GM18909 (cell line): ENCODE measurements at regions not wholly inside any gene's neighbourhood (a gene's known extent, or its start where the extent isn't known, plus 50 kb on each side); places are given as distances from the start of the nearest gene placed in this dataset.
"Not testable (repeated sequence)": the region's sequence is repeated elsewhere in the genome, so short reads cannot be mapped to it uniquely, and the experiment has no call there.

ENCODE experiments used
- ATAC-seq: cut with Tn5 transposase; IDR thresholded peaks from one replicate; pipeline ENCODE4 v1.9.1; 2021; ENCODE audit warnings: mild to moderate bottlenecking; ENCODE audit not compliant: unreplicated experiment, poor library complexity

DNA sequence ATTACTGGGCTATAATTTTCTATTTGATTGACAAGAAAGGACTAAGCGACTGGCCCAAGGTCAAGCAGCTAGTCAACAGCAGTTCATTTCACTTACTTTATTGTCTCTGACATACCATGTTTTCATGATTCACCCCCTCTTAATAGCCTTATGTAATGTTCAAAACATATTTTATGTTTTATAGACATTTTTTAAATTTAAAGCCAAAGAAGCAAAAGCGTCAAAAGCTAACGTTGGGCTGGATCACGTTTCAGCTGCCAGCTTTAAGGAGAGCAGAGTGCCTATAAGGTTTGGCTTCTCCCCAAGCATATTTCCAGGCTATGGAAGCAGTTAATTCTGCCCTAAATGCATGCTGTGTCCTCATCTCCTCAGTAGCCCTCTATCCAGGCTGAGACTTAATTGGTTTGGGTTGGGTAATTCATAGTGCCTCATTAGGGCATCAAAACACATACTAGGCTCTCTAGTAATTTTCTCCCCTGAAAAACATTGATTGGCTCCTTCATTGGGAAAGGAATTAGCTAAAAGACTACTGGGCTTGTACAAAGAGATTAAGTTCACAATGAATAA lies 94.8 kb upstream of the CREB1 start:
- no peak for ATAC-seq

DNA sequence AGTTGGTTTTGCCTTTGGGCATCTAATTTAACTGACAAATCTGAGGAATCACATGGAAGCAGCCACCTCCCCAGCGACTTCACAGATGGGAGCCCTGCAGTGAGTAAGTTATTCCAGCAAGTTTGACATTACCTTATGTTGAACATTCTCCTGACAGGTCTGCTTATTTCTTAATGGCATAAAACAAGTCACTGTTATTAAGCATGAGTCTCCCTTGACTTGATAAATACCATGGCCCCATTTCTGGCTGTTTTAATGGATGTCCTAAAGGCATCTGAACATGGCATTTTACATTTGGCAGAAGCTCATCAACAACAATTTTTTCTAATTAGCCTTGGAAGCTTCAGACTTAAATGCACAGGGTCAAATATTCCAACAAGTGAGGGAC lies 92.6 kb upstream of the CREB1 start:
- no peak for ATAC-seq

DNA sequence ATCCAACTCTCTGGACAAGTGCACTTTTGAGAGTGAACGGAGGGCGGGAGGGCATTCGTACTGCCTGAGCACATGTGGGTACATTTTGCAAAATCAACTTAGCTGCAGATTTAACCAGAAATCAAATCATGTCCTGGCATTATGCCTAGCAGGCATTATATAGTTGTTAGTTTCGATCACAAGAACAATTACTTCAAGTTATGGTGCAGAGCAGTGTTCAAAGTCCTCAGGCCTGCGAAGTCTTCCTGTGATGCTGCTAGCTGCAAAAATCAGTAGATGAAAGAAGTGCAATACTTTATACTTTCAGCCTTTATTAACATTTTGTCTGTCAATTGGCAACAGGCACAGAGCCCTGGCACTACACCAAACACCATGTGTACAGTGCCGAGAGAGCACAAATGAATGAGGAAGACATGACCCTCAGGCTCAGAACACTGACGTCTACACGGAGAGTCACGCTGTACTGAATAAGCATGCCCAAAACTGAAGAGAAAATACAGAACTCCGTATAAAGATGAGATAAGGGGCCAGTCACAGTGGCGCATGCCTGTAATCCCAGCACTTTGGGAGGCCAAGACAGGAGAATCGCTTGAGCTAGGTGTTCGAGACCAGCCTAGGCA lies 92.1 kb upstream of the CREB1 start:
- no peak for ATAC-seq

DNA sequence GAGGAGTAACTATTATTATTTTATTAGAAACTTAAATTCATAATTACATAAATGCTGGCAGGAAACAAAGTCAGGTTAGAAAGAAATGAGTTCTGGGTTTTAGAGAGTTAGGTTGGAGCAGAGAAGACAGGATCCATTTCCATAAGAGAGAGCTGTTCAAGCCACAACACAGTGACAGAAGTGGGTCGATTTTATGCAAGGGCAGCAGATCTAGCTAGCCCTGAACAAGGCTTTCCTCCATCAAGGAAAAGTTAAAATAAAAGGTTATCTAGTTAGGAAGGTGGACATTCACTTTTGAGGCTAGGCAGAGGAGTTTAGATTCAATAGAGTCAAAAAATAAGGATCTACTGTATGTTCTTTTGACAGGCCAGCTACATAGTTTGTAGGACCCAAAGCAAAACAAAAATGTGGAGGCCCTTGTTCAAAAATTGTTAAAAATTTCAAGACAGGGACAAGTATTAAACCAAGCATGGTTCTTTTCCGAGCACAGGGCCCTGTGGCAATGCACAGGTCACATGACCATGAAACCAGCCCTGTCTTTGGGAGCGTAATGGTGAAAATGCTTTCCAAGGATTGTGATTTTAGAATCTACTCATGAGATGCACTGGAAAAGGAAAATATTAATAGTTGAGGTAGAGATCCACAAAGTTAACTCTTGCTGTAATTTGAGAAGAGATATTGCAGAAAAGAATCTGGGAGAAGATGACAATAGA lies 91.2 kb upstream of the CREB1 start:
- ATAC-seq, result no peak

DNA sequence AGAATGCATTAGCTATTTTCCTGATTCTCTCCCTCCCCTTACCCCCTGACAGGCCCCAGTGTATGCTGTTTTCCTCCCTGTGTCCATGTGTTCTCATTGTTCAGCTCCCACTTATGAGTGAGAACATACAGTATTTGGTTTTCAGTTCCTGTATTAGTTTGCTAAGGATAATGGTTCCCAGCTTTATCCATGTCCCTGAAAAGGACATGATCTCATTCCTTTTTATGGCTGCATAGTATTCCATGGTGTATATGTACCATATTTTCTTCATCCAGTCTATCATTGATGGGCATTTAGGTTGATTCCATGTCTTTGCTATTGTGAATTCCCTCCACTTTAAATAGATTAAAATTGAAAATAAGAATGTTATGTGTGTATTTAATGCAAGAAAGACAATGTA lies 89.9 kb upstream of the CREB1 start:
- ATAC-seq, result not testable (repeated sequence)

DNA sequence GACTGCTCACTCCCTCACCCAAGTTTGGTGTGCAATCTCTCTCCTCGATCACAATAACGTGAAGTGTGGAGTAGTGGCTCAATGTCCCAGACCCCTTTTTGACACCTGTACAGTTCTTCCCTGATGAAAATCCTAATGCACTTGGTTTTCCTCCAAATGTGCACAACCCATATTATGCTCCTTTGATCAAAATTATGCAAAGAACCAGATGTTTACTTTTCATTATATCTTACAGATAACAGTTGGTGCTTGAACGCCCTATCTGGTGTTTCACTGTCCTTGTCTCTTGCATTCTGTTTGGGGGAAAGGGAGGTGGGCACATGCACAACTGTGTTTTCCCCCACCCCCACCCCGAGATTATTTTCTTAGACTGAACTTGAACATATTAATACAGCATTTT lies 85.0 kb upstream of the CREB1 start:
- ATAC-seq, result no peak

DNA sequence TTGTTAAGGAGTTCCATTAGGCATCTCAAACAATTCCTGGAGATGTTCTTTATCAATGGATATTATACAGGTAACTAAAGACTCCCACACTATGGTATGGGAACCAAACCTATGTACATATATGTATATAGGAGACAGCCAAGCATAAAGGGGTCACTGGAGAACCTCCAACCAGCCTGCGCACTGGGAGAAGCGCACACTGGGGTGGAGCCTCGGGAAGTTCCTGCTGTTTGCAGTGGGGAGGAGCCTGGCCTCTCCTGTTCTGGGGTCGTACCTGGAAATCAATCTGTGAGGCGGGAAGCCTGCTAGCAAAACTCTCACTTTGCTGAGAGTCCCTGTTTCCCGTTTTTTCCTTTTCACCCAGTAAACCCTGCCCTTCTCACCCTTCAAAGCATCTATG lies 83.1 kb upstream of the CREB1 start:
- ATAC-seq, result no peak

DNA sequence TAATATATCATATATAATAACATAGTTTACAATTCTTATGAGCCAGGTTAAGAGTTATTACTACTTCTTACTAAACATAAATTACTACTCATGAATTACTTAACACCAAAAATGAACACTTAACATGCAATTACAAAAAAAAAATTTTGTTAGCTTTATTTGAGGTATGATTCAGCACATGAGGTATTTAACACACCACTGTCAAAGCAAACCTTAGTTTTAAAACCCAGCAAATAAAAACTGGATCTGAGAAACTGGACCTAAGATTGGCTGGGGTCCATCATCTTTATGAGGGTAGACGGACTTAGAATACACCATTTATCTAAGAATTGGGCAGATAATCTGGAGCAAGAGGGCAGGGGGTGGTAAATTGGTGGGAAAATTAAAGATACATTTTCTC lies 81.8 kb upstream of the CREB1 start:
- no peak for ATAC-seq

DNA sequence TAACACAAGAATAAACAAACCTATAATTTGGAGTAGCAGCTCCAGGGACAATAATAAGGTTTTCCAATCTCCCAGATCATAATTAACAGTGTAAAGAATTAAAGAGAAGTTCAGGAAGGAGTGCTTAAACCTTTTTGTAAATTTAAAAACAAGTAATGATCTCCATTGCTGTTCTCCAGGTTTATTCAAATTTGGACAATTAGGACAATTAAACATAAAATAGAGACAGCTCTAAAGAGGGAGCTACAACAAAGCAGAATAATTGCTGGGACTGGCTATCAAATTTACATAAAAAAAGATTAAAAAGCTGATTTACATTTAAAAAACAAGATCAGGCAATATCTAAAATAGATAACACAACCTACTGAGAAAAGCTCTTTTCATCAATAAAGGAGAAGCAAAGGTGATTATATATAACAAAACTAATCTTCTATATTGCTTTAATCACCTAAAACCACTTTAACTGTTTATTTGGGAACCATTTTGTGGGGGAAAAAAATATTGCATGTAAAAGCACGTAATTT lies 80.1 kb upstream of the CREB1 start:
- ATAC-seq, result no peak

DNA sequence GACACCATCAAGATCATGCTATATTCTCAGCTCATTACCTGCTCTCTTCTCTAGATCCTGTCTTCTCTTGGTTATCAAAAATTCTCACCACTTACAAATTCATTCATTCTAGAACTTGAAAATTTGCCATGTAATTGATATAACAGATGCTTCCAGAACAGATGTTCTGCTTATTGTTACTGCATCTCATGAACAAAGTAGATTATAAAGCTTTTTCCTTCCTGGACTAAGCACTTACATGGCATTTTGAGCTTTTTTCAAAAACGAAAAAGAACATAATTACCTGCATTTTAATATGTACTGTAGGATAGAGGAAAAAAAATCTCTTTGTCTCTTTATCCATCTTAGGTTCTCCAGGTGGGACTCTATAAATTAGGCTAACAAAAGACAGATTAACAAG lies 79.6 kb upstream of the CREB1 start:
- no peak for ATAC-seq

DNA sequence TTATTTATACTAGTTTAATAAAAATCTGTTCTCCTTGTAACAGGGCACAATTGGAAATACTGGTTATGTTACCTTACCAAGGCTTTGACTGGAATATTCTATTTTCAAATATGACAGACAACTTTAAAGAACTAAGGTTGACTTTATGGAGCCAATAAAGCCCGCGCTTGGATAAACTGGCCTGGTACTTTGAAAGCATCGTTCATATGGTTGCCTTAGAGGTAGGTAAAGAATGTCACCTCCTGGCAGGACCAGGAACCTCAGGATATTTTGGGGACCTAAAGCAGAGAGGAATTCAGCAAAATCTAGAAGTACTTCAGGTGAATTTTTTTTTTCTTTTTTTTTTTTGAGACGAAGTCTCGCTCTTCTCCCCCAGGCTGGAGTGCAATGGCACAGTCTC lies 71.2 kb upstream of the CREB1 start:
- no peak for ATAC-seq

DNA sequence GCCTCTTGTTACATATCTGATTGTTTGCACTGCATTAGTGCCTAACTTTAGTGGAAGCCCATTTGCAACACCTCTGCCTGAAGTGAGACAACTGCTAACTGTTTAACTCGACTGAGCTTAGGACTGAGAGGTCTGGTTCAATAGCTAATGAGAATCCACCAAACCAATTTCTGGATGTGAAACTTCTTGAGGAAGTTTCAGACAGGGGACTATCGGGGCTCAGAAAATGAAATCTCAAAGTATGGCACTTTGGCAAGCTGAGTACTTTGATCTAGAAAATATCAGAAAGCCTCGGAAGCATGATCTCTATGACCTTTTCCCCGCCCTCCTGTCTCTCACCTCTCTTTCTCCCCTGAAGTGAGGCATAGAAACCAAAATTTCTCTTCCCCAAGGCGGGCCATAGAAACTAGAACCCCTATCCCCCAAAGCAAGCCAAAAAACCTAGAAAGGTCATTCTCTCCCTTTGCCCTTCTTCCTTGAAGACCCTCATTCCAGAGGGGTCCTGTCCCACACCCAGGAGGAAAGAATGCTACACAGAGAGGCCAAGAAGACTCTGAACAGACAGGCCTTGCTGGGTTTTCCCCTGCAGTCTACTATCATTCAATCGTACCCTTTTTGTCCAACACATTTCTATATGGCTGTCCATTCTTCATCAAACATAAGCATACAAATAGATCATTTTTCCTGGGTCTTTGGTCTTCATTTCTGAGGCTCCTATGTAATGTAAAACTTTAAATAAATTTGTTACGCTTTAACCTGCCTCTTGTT lies 69.6 kb upstream of the CREB1 start:
- ATAC-seq, result peak; percentile 89

DNA sequence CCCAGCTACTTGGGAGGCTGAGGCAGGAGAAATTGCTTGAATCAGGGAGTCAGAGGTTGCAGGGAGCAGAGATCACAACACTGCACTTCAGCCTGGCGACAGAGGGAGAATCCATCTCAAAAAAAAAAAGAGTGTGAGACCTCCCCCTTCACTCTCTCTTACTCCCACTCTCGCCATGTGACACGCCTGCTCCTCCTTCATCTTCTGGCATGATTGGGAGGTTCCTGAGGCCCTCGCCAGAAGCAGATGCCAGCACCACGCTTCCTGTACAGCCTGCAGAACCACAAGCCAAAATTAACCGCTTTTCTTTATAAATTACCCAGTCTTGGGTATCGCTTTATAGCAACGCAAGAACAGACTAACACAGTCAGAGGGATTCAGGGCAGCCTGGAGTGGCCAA lies 66.3 kb upstream of the CREB1 start:
- no peak for ATAC-seq

DNA sequence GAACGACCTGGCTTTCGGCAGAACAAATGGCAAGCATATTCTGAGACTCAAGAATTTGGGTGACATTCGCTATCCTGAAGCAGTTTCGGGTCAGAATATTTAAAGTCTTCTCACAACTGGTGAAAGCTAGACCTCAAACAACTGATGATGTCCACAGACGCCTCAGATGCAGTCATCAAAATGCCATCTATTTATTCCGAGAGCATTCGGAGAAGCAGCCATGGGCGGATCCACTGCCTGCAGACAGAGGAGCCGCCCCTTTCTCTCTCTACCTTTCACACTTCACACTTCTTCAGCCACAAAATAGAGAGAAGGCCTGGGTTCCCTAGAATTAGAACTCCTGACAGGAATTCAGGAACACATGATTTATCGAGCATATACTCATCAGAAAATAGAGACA lies 65.8 kb upstream of the CREB1 start:
- ATAC-seq, result no peak

DNA sequence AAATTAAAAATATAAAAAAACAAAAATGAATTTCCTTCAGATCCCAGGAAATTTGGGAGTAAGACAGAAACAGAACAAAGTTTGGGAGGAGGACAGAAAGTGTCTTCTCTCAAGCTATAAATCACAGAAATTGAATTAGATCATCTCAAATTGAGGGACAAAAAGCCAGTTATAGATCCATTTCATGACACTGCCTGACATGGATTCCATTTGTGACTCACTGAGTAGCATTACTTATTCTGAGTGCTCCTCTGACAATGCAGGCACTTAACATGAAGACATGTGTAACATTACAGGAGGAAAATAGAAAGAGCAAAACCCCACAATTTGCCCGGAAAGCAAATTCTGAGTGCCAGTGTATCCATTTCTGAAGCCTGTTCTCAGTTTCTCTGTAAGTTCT lies 63.9 kb upstream of the CREB1 start:
- no peak for ATAC-seq

DNA sequence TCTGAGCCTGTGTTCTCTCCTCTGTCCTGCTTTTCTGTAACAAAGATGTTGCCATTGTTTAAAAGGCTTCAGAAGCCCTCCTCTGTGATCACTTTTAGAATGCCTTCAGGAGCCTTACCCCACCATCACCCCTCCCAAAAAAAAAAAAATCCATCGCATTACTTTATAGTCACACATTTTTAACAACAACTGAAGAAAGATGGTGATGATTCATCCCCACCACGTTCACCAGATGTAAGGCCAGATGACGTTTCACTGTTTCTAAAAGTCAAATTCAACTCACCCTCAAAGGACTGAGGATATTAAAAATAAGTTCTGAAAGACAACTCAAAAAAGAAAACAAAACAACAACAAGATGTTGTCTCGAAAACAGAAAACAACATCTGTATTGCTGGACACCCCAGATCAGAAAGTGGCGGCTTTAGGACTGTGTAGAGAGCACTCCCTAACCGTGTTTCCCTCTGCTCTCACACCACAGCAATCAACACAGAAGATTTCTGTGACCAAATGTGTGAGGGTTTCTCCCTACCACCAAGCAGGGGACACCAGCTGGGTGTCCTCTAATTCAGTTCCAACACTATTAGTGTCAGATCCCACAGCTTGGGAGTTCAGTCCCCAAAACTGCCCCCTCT lies 61.9 kb upstream of the CREB1 start:
- ATAC-seq, result no peak

DNA sequence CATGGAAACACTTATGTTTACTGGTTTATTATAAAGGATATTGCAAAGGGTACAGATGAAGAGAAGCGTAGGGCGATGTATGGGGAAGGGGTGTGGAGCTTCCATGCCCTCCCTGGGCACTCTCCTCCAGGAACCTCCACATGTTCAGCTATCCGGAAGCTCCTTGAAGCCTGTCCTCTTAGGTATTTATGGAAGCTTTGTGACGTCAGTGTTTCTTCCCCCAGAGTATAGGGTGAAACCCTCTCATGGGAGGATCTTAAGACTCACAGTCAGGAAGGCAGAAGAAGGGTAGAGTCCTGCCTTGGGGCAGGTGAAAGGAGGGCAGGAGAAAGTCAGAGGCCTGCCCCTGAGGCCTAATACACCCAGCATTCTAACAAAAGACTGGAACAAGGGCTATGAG lies 61.3 kb upstream of the CREB1 start:
- ATAC-seq, result no peak

DNA sequence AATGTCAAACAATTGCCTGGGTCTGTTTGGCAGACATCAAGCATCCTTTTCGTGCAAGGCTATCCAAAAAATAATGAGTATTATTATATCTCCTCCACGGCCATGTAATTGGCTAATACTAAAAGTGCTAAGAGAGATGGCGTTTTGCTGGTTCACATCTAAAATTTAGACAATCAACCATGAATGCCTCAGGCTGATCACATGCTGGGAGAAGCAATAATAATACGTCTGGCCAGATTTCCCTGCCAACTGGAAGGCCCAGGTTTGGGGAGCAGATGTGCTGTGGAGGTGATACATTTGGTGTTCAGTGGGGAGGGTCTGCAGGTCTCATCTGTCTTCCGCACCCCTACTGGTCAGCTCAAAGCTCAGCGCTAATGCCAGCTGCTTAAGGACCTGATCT lies 60.3 kb upstream of the CREB1 start:
- ATAC-seq, result no peak

DNA sequence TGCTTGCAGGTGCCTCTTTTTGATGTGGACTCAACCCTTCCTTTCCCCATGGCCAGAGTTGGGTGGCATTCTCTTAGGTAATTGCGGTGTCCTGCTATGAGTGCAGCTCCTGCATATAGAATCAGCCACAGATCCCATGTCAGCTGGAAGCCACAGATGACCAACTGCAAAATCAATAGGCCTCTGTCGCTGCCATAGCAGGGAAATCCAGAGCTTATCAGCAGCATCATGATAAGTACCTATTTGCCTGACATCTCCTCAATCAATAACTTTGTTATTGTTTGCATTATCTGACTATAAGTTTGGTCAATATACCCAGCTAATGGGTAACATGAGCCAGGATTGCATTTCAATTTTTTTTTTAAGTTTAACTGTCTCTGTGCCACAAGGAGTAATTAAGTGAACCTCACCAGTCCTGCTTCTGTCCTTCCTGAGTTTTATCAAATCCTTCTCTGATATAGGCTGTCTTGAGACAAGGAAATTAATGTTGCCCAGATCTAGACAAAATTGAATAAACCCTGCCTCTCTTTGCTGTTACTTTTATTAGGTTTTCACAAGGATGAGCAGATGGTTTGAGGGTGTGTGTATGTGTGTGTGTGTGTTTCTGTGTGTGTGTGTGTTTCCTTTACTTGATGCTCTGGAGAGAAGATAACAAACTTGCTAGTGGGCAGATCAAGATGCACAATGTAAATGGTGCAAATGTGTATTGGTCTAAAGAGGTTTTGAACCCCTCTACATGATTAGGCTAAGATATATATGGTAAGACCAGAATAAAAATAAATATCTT lies 59.6 kb upstream of the CREB1 start:
- ATAC-seq, result no peak

DNA sequence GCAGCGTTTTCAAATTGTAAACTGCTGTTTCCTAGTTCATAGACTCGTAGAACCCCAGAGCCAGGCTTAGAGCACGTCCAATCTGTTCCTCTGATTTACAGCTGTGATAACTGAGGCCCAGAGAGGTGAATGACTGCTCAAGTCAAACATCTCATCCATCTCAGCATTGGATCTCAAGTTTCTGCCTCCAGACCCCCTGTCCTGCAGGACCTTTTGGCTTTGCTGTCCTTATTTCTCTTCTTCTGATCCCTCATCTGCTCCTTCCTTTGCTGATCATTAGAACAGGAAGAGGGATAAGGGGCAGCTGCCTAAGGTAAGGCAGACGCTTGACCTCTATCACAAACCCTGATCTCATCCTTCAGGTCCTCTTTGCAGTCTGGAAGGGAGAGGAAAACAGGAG lies 58.5 kb upstream of the CREB1 start:
- ATAC-seq, result no peak
